AG04450 (cell line): ENCODE measurements at regions not wholly inside any gene's neighbourhood (a gene's known extent, or its start where the extent isn't known, plus 50 kb on each side); places are given as distances from the start of the nearest gene placed in this dataset.

Experiments used
- CTCF ChIA-PET: fragments of 300-600, 350-600 bp; formaldehyde crosslinking; extraction: SDS; loops from one replicate; lab custom pipeline; 2022; ENCODE audit warnings: antibody characterized with exemption, inconsistent platforms; lab: Charles Lee
- POLR2A ChIA-PET: fragments of 350-600 bp; formaldehyde crosslinking; extraction: SDS; loops from one replicate; lab custom pipeline; 2021; ENCODE audit warnings: antibody characterized with exemption, inconsistent platforms; lab: Yijun Ruan, JAX
- DNase-seq: peaks from one replicate; pipeline ENCODE4 v3.0.0-alpha.2; 2011; ENCODE audit warnings: low read depth, low spot score
- H3K27ac ChIP-seq: one replicate; pipeline ENCODE4 v1.5.1; 2012; ENCODE audit warnings: low read depth, low read length, control low read depth
- H3K27me3 ChIP-seq: one replicate; pipeline ENCODE4 v1.6.0; 2012; ENCODE audit warnings: low read length; ENCODE audit not compliant: control insufficient read depth, insufficient read depth
- H3K4me3 ChIP-seq: 2 replicates; pipeline ENCODE4 v1.5.1; 2011; ENCODE audit warnings: mild to moderate bottlenecking, low read depth, low read length, control low read depth
- H3K9me3 ChIP-seq: 2 replicates; pipeline ENCODE4 v1.5.1; 2012; ENCODE audit warnings: low read length; ENCODE audit not compliant: control insufficient read depth, insufficient read depth
- TF ChIP-seq, protein P1 (sequence below): IDR thresholded peaks from 2 replicates; pipeline ENCODE4 v1.5.1; 2011; ENCODE audit warnings: low read depth, low read length, control low read depth, inconsistent platforms

- POLR2A ChIA-PET: no interaction called here
- CTCF ChIA-PET: no interaction called here
- Histone ChIP-seq H3K27me3 (no peaks in the 10 kb centered on the region), H3K27ac (no peak overlapping the region), H3K4me3 (no peak overlapping the region), H3K9me3 (peaks cover 62% of the 10 kb centered on the region)
- TF ChIP-seq, protein P1, sequence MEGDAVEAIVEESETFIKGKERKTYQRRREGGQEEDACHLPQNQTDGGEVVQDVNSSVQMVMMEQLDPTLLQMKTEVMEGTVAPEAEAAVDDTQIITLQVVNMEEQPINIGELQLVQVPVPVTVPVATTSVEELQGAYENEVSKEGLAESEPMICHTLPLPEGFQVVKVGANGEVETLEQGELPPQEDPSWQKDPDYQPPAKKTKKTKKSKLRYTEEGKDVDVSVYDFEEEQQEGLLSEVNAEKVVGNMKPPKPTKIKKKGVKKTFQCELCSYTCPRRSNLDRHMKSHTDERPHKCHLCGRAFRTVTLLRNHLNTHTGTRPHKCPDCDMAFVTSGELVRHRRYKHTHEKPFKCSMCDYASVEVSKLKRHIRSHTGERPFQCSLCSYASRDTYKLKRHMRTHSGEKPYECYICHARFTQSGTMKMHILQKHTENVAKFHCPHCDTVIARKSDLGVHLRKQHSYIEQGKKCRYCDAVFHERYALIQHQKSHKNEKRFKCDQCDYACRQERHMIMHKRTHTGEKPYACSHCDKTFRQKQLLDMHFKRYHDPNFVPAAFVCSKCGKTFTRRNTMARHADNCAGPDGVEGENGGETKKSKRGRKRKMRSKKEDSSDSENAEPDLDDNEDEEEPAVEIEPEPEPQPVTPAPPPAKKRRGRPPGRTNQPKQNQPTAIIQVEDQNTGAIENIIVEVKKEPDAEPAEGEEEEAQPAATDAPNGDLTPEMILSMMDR: no peak
- DNase-seq: no peak
Observed at GRCh38 chr13:112236539-112237197, 139.5 kb upstream of the SPACA7 start.

GRCh38 chr13:112238436-112238995, 137.6 kb upstream of the SPACA7 start:
- TF ChIP-seq, protein P1: no peak
- H3K27ac ChIP-seq: no peak overlapping the region
- ChIA-PET POLR2A (no interaction called here), CTCF (no interaction called here)
- no peak for DNase-seq
- no peak overlapping the region for H3K4me3 ChIP-seq
- no peaks in the 10 kb centered on the region for H3K27me3 ChIP-seq
- peaks cover 57% of the 10 kb centered on the region for H3K9me3 ChIP-seq

DNA sequence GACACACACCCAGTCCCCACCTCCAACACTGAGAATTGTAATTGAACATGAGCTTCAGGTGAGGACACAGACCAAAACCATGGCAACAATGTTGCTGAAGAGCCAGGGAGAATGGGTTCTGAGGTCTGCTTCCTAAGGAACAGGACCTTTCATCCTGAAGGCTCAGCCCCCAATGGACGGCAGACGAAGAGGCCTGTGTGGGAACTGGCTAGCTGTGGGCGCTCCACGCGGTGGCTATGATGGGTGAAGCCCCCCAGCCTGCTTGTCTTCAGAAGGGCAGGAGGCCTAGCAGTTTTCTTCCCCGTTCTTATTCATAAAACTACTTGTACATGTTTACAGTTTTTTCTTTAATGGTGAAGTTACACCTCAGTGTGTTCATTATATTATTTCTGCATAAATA, 136.1 kb upstream of the SPACA7 start:
- ChIA-PET POLR2A (no interaction called here), CTCF (no interaction called here)
- DNase-seq: no peak
- TF ChIP-seq, protein P1: no peak
- H3K4me3 ChIP-seq: no peak overlapping the region
- peaks cover 55% of the 10 kb centered on the region for H3K9me3 ChIP-seq
- no peaks in the 10 kb centered on the region for H3K27me3 ChIP-seq
- no peak overlapping the region for H3K27ac ChIP-seq

DNA sequence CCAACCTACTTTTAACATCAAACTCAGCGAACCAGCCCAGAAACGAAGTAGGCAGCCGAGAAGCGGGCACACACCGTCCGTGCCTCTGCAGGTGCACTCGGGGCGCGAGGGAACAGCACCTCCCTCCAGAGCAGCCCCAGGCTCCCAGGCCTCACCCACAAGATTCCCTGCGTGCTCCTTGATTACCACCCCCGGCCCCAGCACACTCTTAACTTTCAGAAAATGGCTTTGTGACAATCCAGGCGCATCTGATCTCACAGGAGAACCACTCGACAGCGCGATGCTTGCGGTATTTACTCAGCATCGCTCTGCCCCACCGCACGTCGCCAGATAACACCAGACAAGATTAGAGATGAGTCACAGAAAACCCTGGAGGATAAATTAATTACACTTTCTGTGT, 134.9 kb upstream of the SPACA7 start:
- ChIA-PET CTCF (no interaction called here), POLR2A (no interaction called here)
- Histone ChIP-seq H3K9me3 (peaks cover 53% of the 10 kb centered on the region), H3K4me3 (no peak overlapping the region), H3K27ac (no peak overlapping the region), H3K27me3 (no peaks in the 10 kb centered on the region)
- TF ChIP-seq, protein P1: no peak
- DNase-seq: no peak

GRCh38 chr13:112242777-112243176, 133.4 kb upstream of the SPACA7 start:
- Histone ChIP-seq H3K4me3 (no peak overlapping the region), H3K27ac (no peak overlapping the region), H3K27me3 (no peaks in the 10 kb centered on the region), H3K9me3 (peaks cover 61% of the 10 kb centered on the region)
- CTCF ChIA-PET: no interaction called here
- TF ChIP-seq, protein P1: no peak
- POLR2A ChIA-PET: no interaction called here
- no peak for DNase-seq
